ENCODE measurements at regions not wholly inside any gene's neighbourhood (a gene's known extent, or its start where the extent isn't known, plus 50 kb on each side); places are given as distances from the start of the nearest gene placed in this dataset.

DNA sequence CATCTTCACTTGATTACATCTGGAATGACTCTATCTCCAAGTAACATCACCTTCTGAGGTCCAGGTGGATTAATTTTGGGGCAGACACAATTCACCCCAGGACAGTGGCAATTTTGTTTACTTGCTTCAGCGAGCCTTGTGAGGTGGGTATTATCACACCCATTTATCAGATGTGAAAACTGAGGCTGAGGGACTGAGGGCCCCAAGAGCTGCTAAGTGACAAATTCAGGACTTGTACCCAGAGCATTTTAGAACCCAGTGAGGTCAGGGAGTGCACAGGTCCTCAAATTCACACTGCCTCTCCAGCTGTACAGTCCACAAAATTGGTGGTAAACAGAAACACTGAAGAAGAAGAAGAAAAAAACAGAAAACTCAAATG is 125.2 kb upstream of the PMEPA1 start:
- intact Hi-C loops (cut with micrococcal nuclease; ENCODE audit: unreplicated experiment): no loop called here
- CTCF ChIA-PET: interaction anchor here (1.7 kb wide), 1 partner anchor 181 kb away, joined by 5 read pairs; no protein-coding TSS in a partner anchor
- Mint-ChIP-seq H3K9me3 (ENCODE audit: unreplicated experiment) (no peaks in the 10 kb centered on the region), H3K4me3 (ENCODE audit: unreplicated experiment) (no peak overlapping the region), H3K27me3 (ENCODE audit: insufficient read depth, unreplicated experiment) (peaks cover 22% of the 10 kb centered on the region), H3K4me1 (ENCODE audit: low read depth, unreplicated experiment) (no peaks in the 10 kb centered on the region), H3K36me3 (ENCODE audit: insufficient read depth, unreplicated experiment) (no peaks in the 10 kb centered on the region), H3K27ac (ENCODE audit: unreplicated experiment) (no peak overlapping the region)
- Histone ChIP-seq H3K4me3 (ENCODE audit: low read depth, low read length) (no peak overlapping the region), H3K4me1 (no peaks in the 10 kb centered on the region), H3K27me3 (replicated peaks; ENCODE audit: control insufficient read depth, insufficient read depth, low read length) (peaks cover 5% of the 10 kb centered on the region), H3K36me3 (ENCODE audit: control insufficient read depth, insufficient read depth, low read length) (no peaks in the 10 kb centered on the region), H3K9me3 (no peaks in the 10 kb centered on the region)
- no TSS peak for BruUV-seq (replicated peaks)
- POLR2A ChIA-PET: no interaction called here
- no peak for DNase-seq
- TF ChIP-seq, protein P1, sequence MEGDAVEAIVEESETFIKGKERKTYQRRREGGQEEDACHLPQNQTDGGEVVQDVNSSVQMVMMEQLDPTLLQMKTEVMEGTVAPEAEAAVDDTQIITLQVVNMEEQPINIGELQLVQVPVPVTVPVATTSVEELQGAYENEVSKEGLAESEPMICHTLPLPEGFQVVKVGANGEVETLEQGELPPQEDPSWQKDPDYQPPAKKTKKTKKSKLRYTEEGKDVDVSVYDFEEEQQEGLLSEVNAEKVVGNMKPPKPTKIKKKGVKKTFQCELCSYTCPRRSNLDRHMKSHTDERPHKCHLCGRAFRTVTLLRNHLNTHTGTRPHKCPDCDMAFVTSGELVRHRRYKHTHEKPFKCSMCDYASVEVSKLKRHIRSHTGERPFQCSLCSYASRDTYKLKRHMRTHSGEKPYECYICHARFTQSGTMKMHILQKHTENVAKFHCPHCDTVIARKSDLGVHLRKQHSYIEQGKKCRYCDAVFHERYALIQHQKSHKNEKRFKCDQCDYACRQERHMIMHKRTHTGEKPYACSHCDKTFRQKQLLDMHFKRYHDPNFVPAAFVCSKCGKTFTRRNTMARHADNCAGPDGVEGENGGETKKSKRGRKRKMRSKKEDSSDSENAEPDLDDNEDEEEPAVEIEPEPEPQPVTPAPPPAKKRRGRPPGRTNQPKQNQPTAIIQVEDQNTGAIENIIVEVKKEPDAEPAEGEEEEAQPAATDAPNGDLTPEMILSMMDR (IDR thresholded peaks at IDR 0.05; ENCODE audit: insufficient read depth in 1 of 2, low read depth in 1 of 2, low read length in 1 of 2, severe bottlenecking in 1 of 2, unreplicated experiment in 1 of 2): no peak

DNA sequence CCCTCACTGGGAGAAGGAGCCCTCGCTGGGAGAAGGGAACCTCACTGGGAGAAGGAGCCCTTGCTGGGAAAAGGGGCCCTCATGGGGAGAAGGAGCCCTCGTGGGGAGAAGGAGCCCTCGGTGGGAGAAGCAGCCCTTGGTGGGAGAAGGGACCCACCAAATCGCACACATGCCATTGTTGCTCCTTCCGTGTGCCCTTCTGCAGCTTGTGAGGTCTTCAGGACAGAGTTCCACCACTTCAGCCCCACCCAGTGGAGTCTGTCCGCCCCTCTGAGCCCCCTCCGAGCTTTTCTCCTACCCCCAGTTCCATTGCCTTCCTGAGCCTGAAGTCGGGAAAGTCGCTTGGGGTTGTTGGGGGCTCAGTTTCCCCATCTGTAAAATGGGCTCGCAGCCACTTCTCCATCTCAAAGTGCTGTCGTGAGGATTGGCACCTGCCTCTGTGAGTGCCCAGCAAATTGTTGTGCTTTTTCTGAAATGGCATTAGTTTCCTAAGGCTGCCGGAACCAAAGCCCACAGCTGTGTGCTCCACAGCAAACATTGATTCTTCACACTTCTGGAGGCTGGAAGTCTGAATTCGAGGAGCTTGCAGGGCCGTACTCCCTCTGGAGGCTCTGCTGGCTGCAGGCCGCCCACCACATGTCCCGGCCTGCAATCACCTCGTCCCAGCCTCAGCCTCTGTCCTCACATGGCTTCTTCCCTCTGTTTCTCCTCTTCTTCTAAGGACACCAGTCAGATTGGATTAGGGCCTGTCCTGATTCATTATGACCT is 124.7 kb upstream of the PMEPA1 start:
- peaks cover 5% of the 10 kb centered on the region for H3K27me3 ChIP-seq (replicated peaks; ENCODE audit: control insufficient read depth, insufficient read depth, low read length)

DNA sequence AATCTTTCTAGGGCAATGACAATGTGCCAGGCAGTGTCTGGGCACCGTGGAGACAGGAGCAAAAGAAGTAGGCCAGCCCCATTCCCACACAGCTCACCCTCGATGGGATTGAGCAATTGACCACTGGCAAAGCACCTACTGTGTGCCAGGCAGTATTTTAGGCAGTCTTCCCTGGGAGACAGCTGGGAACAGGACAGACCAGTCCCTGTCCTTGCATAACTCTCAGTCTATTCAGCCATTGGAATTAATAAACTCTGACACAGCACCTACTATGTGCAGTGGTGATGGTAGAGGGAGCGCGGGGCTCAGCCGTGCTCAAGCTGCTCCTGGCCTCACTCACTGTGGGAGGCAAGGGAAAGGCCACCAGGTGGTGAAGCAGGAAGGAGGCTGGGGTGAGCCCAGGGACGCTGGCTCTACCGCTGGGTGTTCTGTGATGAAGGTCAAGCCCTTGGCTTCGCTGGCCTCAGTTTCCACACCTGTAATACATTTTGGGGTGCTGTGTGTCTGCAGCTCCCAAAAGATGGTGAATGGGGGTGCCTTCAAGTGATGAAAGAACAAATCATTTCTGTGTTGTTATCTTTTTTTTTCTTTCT is 122.3 kb upstream of the PMEPA1 start:
- DNase-seq: no peak
- CTCF ChIA-PET: interaction anchor here (0.6 kb wide), 1 partner anchor 261 kb away, joined by 9 read pairs; no protein-coding TSS in a partner anchor
- no peaks in the 10 kb centered on the region for H3K36me3 Mint-ChIP-seq (ENCODE audit: insufficient read depth, unreplicated experiment)
- H3K4me3 Mint-ChIP-seq (ENCODE audit: unreplicated experiment): no peak overlapping the region
- Histone ChIP-seq H3K4me3 (ENCODE audit: low read depth, low read length) (no peak overlapping the region), H3K9me3 (no peaks in the 10 kb centered on the region), H3K36me3 (ENCODE audit: control insufficient read depth, insufficient read depth, low read length) (no peaks in the 10 kb centered on the region), H3K4me1 (no peaks in the 10 kb centered on the region), H3K27me3 (replicated peaks; ENCODE audit: control insufficient read depth, insufficient read depth, low read length) (peaks cover 4% of the 10 kb centered on the region)
- no TSS peak for BruUV-seq (replicated peaks)
- POLR2A ChIA-PET: no interaction called here
- H3K27ac Mint-ChIP-seq (ENCODE audit: unreplicated experiment): no peak overlapping the region
- H3K27me3 Mint-ChIP-seq (ENCODE audit: insufficient read depth, unreplicated experiment): peaks cover 21% of the 10 kb centered on the region
- no peaks in the 10 kb centered on the region for H3K4me1 Mint-ChIP-seq (ENCODE audit: low read depth, unreplicated experiment)
- intact Hi-C loops (cut with micrococcal nuclease; ENCODE audit: unreplicated experiment): no loop called here
- no peaks in the 10 kb centered on the region for H3K9me3 Mint-ChIP-seq (ENCODE audit: unreplicated experiment)
- TF ChIP-seq, protein P1 (IDR thresholded peaks at IDR 0.05; ENCODE audit: insufficient read depth in 1 of 2, low read depth in 1 of 2, low read length in 1 of 2, severe bottlenecking in 1 of 2, unreplicated experiment in 1 of 2): no peak

More for the DNA sequence above, 124.7 kb upstream of the PMEPA1 start:
- Mint-ChIP-seq H3K4me1 (ENCODE audit: low read depth, unreplicated experiment) (no peaks in the 10 kb centered on the region), H3K4me3 (ENCODE audit: unreplicated experiment) (no peak overlapping the region), H3K27me3 (ENCODE audit: insufficient read depth, unreplicated experiment) (peaks cover 22% of the 10 kb centered on the region), H3K9me3 (ENCODE audit: unreplicated experiment) (no peaks in the 10 kb centered on the region), H3K36me3 (ENCODE audit: insufficient read depth, unreplicated experiment) (no peaks in the 10 kb centered on the region), H3K27ac (ENCODE audit: unreplicated experiment) (no peak overlapping the region)
- Histone ChIP-seq H3K9me3 (no peaks in the 10 kb centered on the region), H3K4me3 (ENCODE audit: low read depth, low read length) (no peak overlapping the region), H3K36me3 (ENCODE audit: control insufficient read depth, insufficient read depth, low read length) (no peaks in the 10 kb centered on the region), H3K4me1 (no peaks in the 10 kb centered on the region)
- intact Hi-C loops (cut with micrococcal nuclease; ENCODE audit: unreplicated experiment): no loop called here
- DNase-seq: no peak
- ChIA-PET POLR2A (no interaction called here), CTCF (interaction anchor here (1.7 kb wide), 1 partner anchor 181 kb away, joined by 5 read pairs; no protein-coding TSS in a partner anchor)
- no TSS peak for BruUV-seq (replicated peaks)
- TF ChIP-seq, protein P1 (IDR thresholded peaks at IDR 0.05; ENCODE audit: insufficient read depth in 1 of 2, low read depth in 1 of 2, low read length in 1 of 2, severe bottlenecking in 1 of 2, unreplicated experiment in 1 of 2): peak in 1 of 2 experiments; percentile 1
